Lower leg skin (tissue), 4 donors: ENCODE measurements at regions not wholly inside any gene's neighbourhood (a gene's known extent, or its start where the extent isn't known, plus 50 kb on each side); places are given as distances from the start of the nearest gene placed in this dataset.

ENCODE experiments used
- DNase-seq, 2 donors: peaks; one replicate each; pipeline ENCODE4 v3.0.0-alpha.2; 2019; ENCODE audit warnings: low spot score in 2 of 2
- H3K4me3 ChIP-seq: fragments of 200-600 bp; sonication (generic); 2 replicates; pipeline ENCODE4 v1.5.1; 2017; ENCODE audit warnings: mild to moderate bottlenecking, low read depth; ENCODE audit not compliant: poor library complexity, severe bottlenecking
- POLR2A ChIP-seq, 2 donors: fragments of 450-650 bp; IDR thresholded peaks; one replicate each; pipeline ENCODE4 v1.6.1; 2016 to 2017; ENCODE audit warnings: antibody characterized with exemption in 2 of 2, mild to moderate bottlenecking in 1 of 2, moderate library complexity in 1 of 2
- WGBS, 2 donors: methylation state at CpG; one replicate each; pipeline ENCODE4 v1.1.5; 2018; 5-methylcytosine and 5-hydroxymethylcytosine counted together
- intact Hi-C: fragments of 100-400 bp; cut with DNase I; formaldehyde crosslinking; loops from one replicate; pipeline ENCODE4 v1.15.0; 2023; ENCODE audit warnings: low total_unique reads
- TF ChIP-seq, protein P1 (sequence below), 3 donors: fragments of 450-650 bp; IDR thresholded peaks; one replicate each; pipeline ENCODE4 v1.5.1; 2016; ENCODE audit warnings: antibody characterized with exemption in 3 of 3, mild to moderate bottlenecking in 3 of 3, moderate library complexity in 2 of 3

GRCh38 chr4:104901961-104902605 lies 244.6 kb upstream of the TET2 start:
- intact Hi-C loops, result no loop called here
- no peak for DNase-seq
- no peak for TF ChIP-seq POLR2A (IDR thresholded peaks at IDR 0.05)
- TF ChIP-seq, protein P1, sequence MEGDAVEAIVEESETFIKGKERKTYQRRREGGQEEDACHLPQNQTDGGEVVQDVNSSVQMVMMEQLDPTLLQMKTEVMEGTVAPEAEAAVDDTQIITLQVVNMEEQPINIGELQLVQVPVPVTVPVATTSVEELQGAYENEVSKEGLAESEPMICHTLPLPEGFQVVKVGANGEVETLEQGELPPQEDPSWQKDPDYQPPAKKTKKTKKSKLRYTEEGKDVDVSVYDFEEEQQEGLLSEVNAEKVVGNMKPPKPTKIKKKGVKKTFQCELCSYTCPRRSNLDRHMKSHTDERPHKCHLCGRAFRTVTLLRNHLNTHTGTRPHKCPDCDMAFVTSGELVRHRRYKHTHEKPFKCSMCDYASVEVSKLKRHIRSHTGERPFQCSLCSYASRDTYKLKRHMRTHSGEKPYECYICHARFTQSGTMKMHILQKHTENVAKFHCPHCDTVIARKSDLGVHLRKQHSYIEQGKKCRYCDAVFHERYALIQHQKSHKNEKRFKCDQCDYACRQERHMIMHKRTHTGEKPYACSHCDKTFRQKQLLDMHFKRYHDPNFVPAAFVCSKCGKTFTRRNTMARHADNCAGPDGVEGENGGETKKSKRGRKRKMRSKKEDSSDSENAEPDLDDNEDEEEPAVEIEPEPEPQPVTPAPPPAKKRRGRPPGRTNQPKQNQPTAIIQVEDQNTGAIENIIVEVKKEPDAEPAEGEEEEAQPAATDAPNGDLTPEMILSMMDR (IDR thresholded peaks at IDR 0.05), result no peak
- 50 to 56% methylated on average over 4 of the region's 4 CpGs for WGBS, 2 donors
- no peak overlapping the region for H3K4me3 ChIP-seq

DNA sequence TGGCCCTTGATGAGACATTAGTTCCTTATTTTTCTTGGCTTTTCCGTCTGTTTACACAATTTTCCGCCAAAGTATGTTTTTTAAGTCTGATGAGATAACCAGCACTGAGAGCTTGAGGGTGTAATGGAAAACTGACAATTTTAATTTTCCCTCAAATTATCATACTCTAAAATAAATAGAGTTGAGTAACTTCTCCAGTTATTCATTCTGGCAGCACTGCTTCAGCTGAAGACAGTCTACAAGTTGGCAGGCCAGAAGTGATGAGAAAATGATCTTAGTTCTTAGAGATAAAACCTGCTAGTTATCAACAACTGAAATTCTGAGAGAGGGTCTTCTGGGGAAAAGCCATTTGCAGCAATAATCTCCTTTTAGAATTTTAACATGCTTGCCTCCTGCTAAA lies 241.6 kb upstream of the TET2 start:
- DNase-seq, result no peak
- WGBS, 2 donors, result 69 to 70% methylated on average over 2 of the region's 2 CpGs
- no peak overlapping the region for H3K4me3 ChIP-seq
- intact Hi-C loops, result no loop called here
- TF ChIP-seq, protein P1 (IDR thresholded peaks at IDR 0.05), result no peak
- no peak for TF ChIP-seq POLR2A (IDR thresholded peaks at IDR 0.05)

DNA sequence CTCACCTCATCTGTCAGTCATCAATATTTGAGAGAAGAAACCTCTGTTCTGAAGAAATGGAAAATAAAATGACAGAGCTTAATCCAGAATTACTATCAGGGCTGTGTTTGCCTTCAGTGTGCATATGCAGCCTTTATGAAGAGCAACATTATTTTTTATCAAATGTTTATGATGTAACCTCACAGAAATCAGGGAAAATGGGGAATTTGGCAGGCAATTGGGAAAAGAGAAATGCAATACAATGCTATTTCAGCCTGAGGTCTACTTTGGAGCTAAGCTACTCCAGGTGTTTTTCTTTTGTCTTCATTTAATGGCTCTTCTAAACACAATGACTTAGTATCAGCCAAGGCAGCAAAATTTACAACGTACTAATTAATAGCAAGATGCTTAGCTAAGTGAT lies 241.1 kb upstream of the TET2 start:
- WGBS, 2 donors, result 36 to 49% methylated on average over 1 of the region's 1 CpG
- intact Hi-C loops, result no loop called here

DNA sequence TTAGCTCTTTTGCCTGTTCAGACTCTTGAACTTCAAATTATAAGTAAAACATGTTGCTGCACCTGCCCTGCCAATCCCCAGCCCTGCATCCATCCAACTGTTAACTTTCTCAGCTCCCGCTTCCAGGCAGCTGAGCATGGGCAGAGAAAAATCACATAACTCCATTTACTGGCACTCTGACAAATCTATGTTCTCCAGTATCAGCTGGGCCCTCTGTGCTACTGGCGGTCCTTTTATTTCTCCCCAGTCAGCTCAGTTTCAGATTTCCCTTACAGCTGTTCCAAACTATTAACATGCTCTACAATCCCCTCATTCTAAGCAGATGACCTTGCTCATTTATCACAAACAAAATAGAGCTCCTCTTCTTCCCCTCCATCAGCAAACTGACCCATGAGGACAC lies 240.4 kb upstream of the TET2 start:
- 55 to 58% methylated on average over 2 of the region's 2 CpGs for WGBS, 2 donors
- H3K4me3 ChIP-seq, result no peak overlapping the region
- no peak for TF ChIP-seq POLR2A (IDR thresholded peaks at IDR 0.05)
- TF ChIP-seq, protein P1 (IDR thresholded peaks at IDR 0.05), result no peak
- intact Hi-C loops, result no loop called here
- no peak for DNase-seq

More for the DNA sequence above, 241.1 kb upstream of the TET2 start:
- TF ChIP-seq, protein P1 (IDR thresholded peaks at IDR 0.05), result no peak
- no peak overlapping the region for H3K4me3 ChIP-seq
- no peak for DNase-seq

- intact Hi-C loops, result no loop called here
- 77 to 84% methylated on average over 12 of the region's 12 CpGs for WGBS, 2 donors
- DNase-seq, result no peak
- H3K4me3 ChIP-seq, result no peak overlapping the region
- TF ChIP-seq, protein P1 (IDR thresholded peaks at IDR 0.05), result no peak
- TF ChIP-seq POLR2A (IDR thresholded peaks at IDR 0.05), result no peak
These were observed 239.5 kb upstream of the TET2 start for GRCh38 chr4:104907074-104907649.

GRCh38 chr4:104907991-104908390 lies 238.7 kb upstream of the TET2 start:
- H3K4me3 ChIP-seq, result no peak overlapping the region
- intact Hi-C loops, result no loop called here
- no peak for DNase-seq
- WGBS, 2 donors, result 40 to 47% methylated on average over 1 of the region's 1 CpG
- TF ChIP-seq, protein P1 (IDR thresholded peaks at IDR 0.05), result no peak
- TF ChIP-seq POLR2A (IDR thresholded peaks at IDR 0.05), result no peak
